ENCODE measurements at regions not wholly inside any gene's neighbourhood (a gene's known extent, or its start where the extent isn't known, plus 50 kb on each side); places are given as distances from the start of the nearest gene placed in this dataset.
"Not testable (repeated sequence)": the region's sequence is repeated elsewhere in the genome, so short reads cannot be mapped to it uniquely, and the experiment has no call there.

GRCh38 chr3:35141406-35141805 is 497.9 kb upstream of the ARPP21 start:
- DNase-seq (ENCODE audit: low read depth) = no peak

- DNase-seq (ENCODE audit: low read depth) = no peak
Observed at GRCh38 chr3:35144011-35144410, 495.3 kb upstream of the ARPP21 start.

DNA sequence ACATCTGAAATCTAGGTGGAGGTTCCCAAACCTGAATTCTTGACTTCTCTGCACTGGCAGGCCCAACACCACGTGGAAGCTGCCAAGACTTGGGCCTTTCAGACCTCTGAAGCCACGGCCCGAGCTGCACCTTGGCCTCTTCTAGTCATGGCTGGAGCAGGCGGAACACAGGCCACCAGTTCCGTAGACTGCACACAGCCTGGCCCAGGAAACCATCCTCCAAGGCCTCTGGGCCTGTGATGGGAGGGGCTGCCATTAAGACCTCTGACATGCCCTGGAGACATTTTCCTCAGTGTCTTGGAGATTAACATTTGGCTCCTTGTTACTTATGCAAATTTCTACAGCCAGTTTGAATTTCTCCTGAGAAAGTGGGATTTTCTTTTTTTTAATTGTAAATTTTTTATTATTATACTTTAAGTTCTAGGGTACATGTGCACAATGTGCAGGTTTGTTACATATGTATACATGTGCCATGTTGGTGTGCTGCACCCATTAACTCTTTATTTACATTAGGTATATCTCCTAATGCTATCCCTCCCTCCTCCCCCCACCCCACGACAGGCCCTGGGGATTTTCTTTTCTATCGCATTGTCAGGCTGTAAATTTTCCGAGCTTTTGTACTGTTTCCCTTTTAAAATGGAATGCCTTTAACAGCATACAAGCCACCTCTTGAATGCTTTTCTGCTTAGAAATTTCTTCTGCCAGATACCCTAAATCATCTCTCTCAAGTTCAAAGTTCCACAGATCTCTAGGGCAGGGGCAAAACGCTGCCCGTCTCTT is 492.9 kb upstream of the ARPP21 start:
- not testable (repeated sequence) for DNase-seq (ENCODE audit: low read depth)

- DNase-seq (ENCODE audit: low read depth) = no peak
Observed at GRCh38 chr3:35183927-35184675, 455.2 kb upstream of the ARPP21 start.

DNA sequence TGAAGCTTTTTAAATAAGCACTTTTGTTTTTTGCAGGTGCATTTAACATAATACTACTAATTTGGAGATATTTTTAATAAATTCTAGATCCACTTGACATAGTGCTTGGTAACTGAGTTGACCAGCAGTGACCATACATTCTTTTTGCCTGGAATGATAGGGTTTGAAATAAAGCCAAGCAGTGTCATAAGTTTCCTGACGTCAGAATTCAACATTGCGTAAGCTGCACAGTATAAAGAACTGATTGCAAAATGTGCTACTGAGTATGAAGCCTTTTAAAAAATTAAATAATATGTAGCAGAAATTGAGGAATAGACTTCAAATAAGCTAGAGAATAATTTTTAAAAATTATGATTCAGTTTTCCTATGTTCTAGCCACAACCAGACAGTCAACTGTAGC is 454.6 kb upstream of the ARPP21 start:
- no peak for DNase-seq (ENCODE audit: low read depth)

DNA sequence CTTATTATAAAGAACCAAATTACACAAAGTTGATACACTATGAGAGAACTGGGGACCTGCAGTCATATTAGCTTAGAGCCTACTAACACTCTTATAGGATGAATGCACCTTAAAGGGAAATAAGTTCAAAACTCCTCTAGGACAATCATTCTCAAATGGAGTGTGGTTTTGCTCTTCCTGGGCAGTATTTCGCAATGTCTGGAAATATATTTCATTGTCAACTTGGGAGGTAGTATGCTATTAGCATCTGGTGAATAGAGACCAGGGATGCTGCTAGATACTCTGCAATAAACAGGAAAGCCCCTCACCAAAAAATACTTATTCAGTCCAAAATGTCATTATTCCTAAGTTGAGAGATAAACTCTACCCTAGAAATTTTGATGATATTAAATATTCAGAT is 451.4 kb upstream of the ARPP21 start:
- DNase-seq (ENCODE audit: low read depth) = no peak

DNA sequence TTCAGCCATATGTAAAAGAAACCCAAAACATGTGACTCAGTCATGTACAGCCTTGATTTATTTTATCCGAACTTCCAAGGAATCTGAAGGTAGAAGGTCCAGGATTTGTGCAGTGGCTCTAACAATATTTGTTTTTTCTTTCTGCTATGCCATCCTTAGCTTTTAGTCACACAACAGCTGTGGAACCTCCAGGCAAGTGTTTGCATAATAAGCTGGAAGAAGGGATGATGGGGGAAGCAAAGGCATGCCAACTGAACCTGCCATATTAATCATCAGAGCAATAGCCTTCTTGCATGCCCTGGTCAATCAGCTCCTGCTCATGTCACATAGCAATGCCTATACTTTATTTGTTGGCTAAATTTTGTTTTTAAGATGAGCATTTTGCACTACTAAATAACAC is 444.7 kb upstream of the ARPP21 start:
- DNase-seq (ENCODE audit: low read depth) = no peak

DNA sequence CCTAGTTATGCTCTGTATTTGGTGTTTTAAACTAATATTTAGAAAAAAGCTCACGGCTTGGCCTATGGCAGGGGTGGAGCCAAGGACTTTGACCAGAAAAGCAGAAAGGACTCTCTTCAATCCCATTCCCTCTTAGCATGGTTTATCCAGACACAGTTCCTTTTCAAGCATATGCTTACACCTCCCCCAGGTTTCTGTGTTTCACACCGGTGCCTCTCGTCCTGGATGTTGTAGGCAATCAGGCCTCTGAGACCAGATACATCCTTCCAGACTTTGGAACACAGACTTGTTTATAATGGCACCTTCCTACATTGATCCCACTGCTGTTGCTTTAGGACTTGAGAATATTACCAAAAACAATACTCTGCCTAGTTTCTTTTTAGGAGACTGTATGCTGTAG is 440.5 kb upstream of the ARPP21 start:
- no peak for DNase-seq (ENCODE audit: low read depth)

DNA sequence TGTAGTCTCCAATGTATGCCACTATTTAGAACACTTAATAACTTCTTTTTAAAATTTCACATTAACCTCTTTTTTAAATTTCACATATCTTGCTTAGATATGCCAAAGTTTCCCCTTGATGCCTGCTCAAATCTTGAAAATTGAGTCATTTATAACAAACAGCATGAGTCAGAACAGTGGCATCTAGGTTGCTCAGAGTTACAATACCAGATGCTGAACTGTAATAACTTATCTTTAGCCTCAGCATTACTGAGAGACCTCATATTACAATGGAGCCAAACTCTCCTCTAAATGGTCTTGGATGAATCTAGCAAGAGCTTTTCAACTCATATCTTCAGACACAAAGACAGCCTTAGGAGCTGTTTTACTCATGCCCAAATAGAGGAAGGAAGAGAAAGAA is 439.3 kb upstream of the ARPP21 start:
- no peak for DNase-seq (ENCODE audit: low read depth)

- no peak for DNase-seq (ENCODE audit: low read depth)
Observed at GRCh38 chr3:35201211-35201610, 438.1 kb upstream of the ARPP21 start.

GRCh38 chr3:35215525-35216500 is 423.5 kb upstream of the ARPP21 start:
- no peak for DNase-seq (ENCODE audit: low read depth)

GRCh38 chr3:35216501-35217266 is 422.6 kb upstream of the ARPP21 start:
- no peak for DNase-seq (ENCODE audit: low read depth)

DNA sequence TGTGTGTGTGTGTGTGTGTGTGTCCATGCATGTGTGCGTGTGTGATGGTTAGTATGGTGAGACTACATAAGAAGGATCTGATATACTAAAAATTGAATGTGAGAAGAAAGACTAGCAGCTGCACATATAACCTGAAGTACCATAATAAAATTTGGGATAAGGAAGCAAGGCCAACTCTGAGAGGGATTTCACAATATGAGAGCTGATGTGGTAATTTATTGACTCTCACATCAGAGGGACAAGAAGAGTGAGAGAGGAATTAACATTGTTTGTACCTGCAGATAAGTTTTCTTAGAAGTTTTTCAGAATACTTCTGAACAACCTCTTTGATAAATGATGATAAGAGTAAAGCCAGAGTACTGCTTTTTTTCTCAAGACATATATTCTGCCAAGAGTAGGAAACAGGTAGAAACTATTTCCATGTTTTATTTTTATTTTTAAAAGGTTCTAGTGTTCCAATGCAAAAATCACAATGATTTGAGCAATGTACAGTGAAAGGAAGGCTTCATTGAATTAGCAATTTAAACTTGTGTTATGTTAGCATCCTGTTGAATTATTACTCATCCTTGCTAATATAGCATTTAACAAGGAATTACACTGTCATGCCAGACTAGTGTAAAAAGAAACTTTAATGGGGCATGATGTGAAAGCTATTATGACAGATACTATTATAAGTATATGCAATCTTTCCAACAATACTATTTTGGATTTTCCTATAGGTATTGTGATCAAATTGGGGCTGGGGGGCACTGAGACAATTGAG is 415.5 kb upstream of the ARPP21 start:
- no peak for DNase-seq (ENCODE audit: low read depth)

- no peak for DNase-seq (ENCODE audit: low read depth)
Observed at GRCh38 chr3:35224565-35225295, 414.6 kb upstream of the ARPP21 start.

- DNase-seq (ENCODE audit: low read depth) = no peak
Observed at GRCh38 chr3:35241236-35241635, 398.1 kb upstream of the ARPP21 start.

DNA sequence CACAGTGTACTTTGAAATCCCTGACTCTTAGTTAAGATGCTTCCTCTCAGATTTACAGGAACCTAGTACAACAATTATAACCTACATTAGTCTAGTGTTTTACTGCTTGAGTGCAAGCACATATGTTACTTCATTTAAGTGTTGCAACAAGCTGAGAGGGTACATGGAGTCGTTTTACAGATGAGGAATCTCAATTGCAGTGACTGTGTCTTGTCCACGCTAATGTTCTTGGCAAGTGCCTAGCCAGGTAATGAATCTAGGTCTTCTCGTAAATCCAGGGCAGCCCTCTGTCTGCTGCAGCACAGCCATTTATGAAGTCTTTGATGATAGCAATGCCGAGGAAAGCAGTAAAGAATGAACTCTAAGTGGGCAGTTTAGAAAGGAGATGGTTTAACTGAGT is 384.4 kb upstream of the ARPP21 start:
- no peak for DNase-seq (ENCODE audit: low read depth)

DNA sequence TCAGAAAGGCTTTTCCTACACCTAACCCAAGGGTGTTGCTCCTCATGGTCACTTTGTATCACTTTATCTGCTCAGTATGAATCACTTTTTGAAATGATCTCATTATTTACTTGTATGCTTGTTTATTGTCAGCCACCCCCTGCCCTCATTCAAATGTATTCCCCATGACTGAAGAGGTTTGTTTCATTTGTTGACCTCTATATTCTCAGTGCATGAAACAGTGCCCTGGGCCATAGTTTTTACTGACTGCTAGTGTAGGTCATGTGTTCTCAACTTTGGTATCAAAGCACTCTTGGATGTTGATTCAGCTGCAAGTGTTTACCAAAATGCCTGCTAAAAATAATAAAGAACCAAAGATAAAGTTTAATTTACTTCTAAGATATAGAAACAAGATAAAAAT is 381.7 kb upstream of the ARPP21 start:
- no peak for DNase-seq (ENCODE audit: low read depth)

- DNase-seq (ENCODE audit: low read depth) = no peak
Observed at GRCh38 chr3:35262406-35262805, 376.9 kb upstream of the ARPP21 start.

- DNase-seq (ENCODE audit: low read depth) = no peak
Observed at GRCh38 chr3:35263477-35263876, 375.8 kb upstream of the ARPP21 start.

DNA sequence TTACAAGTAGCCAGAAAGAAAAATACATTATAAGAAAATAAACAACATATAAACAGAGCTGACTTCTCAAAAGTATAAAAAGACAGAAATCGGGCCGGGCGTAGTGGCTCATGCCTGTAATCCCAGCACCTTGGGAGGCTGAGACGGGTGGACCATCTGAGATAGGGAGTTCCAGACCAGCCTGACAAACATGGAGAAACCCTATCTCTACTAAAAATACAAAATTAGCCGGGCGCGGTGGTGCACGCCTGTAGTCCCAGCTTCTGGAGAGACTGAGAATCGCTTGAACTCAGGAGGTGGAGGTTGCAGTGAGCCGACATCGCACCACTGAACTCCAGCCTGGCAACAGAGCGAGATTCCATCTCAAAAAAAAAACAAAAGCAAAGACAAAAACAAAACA is 373.3 kb upstream of the ARPP21 start:
- not testable (repeated sequence) for DNase-seq (ENCODE audit: low read depth)
